HG03354 (cell line): ENCODE measurements at regions not wholly inside any gene's neighbourhood (a gene's known extent, or its start where the extent isn't known, plus 50 kb on each side); places are given as distances from the start of the nearest gene placed in this dataset.
A peak's percentile ranks its signal among the peaks of the same experiment; 100 is the strongest.

ENCODE experiments used
- ATAC-seq: cut with Tn5 transposase; IDR thresholded peaks from one replicate; pipeline ENCODE4 v1.9.1; 2021; ENCODE audit warnings: mild to moderate bottlenecking; ENCODE audit not compliant: unreplicated experiment, poor library complexity, severe bottlenecking

DNA sequence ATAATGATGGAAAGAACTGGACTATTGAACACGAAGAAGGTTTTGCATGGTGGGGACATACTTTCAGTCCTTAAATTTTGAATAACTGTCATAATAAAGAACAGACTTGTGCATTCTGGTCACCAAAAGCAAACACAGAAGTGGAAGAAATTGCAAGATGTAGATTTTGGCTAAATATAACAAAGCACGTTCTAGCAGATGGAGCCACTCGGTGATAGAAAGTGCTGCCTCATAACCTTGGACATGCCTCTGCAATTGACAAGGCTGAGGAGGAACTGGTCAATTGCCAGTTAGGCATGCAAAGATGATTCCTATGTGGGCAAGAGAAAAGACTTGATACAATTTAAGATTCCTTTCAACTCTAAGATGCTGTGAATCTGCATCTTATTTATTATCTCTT lies 244.1 kb upstream of the ZC3H12C start:
- no peak for ATAC-seq

DNA sequence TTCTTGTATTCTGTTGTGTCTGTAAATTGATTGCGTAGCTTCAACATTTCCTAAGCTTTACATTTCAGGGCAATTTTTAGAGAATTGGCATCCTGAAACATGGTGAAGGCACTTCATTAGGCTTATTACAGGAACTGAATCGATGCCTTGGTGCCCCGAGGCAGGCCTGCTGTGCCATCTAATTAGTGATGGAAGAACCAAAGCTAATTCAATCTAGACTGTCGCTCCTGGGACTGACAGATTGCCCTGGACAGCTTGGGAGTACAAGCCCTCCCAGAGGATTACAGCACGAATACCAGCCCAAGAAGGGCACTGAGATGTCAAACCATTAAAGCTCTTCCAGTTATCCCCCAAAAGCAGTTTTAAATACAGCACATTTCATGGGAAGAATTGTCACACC lies 243.2 kb upstream of the ZC3H12C start:
- ATAC-seq: no peak

DNA sequence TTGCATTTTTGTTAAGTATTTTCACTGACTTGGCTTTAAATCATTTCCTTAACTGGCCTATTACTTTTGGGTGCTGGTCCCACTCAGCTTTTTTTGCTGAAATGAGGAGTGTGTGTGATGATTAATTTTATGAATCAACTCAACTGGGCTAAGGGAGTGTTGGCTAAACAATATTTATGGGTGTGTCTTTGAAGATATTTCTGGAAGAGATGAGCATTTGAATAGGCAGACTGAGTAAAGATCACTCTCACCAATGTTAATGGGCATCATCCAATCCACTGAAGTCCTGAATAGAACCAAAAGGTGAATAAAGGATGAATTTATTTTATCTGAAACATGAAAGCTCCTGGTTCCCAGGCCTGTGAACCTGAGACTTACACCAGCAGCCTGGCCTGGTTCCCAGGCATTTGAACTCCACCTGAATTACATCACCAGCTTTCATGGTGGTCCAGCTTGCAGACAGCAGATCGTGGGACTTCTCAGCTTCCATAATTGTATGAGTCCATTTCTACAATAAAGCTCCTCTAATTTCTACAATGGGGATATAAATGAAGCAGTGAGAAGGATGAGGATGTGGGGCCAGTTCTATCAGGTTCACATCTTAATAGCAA lies 241.3 kb upstream of the ZC3H12C start:
- ATAC-seq: no peak

DNA sequence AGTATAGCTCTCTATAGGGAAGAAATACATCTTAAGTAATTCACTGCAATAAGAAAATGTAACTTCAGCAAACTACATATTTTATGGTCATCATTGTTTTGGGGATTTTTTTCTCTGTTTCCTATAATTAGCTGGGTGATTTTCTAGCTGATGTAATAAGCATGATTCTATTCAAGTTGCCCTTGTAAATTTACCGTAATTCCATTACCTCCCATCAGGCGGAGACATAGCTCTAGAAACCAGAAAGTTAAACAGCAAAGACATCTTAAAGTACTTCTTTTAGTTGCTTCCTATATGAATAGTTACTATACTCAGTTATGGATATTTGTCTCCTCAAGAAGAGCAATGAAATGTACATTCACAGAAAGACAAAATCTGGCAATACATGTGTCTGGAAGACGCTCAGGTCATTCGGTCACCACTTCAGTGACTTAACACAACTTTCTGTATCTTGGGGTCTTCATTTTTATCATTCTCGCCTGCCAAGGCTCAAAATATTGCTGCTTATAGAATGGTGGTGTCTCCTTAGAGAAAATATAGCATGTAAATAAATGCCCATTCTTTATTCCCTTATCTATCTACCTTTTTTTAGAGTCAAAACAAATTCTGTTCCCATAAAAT lies 239.9 kb upstream of the ZC3H12C start:
- peak; percentile 87 for ATAC-seq

DNA sequence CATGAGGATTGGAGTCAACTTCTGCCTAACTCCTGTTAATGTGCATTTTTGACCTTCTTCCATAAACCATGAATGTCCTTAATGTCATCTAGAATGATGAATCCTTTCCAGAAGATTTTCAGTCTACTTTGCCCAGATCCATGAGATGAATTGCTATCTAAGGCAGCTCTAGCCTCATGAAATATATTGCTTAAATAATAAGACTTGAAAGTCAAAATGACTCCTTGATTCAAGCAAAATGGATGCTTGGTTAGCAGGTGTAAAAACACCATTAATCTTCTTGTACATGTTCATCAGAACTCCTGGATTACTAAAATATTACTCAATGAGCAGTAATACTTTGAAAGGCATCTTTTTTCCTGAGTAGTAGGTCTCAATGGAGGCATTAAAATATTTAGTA lies 238.5 kb upstream of the ZC3H12C start:
- no peak for ATAC-seq

DNA sequence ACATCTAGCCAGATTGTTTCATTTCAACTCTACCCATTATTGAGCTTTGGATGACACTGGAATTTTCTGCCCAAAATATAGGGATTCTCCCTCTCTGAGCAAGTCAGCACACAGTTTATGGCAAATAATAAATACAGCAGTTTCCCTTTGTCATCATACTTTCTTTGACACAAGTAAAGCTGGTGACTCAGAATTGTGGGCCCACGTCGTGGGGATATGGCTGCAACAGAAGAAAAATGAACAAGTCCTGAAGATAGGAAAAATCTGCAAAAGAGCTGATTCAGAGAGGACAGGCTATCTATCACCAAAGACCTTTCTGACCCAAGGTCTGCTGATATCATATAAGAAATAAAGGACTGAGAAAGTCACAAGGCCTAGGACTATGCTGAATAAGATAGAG lies 236.3 kb upstream of the ZC3H12C start:
- no peak for ATAC-seq

DNA sequence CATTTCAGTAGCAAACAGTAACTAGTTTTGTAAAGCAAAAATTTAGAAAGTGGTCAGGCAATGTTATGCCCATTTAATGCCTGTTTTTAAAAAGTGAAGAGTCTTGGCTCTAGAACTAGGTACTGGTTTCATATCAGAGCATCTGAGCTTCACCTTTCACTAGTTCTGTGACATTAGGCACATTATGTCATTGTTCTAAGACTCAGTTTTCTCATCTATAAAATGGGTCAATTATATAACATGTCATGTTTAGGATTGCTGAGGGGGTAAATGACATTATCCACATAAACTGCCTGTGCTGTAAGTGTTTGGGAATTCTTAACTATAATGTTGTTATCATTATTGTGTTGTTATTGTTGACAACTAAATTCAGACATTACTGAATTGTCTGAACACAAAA lies 235.6 kb upstream of the ZC3H12C start:
- ATAC-seq: no peak

DNA sequence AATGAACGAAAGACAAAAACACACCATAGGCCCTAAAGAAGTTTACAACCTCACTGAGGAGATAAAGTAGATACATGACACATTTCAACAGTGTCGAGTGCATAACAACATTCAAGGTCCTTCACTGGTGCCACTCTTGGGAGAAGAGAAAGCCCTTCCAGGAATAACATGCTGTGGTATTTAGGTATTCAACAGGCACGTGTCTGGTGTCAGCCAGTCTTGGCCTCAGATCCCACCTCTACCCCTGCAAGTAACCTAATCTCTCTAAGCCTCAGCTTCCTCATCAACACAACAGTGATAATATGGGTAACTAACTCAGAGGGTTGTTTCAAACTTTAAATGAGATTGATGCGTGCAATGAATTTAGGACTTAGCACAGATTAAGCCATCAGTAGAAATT lies 235.0 kb upstream of the ZC3H12C start:
- no peak for ATAC-seq

DNA sequence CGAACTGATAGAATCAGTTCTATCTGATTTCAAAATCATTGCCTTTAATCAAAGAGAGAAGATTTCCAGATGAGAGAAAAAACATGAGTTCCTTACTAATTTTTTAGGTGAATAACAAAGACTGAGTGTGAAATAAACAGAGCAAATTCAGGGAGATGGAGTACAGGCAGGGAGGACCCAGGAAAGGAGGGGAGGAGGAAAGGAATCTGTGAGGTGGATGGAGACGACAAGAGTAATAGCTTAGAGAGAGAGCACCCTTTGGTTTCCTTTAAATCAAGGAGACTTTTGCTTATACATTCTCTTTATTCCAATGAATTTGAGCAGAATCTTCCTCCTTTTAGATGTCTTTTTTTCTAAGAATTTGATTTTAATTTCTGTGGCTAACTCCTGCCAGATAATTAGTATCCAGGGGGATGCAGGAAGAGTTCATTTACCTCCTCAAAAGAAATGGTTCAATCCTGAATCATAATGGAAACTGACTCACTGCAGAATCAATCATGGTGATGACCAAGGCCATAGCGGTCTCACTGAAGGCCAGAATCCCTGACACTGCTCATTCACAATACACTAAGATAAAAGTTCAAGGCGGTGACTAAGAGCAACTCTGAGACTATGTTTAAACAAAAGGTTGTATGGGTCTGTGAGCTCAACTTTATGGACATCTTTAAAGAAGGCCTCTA lies 234.0 kb upstream of the ZC3H12C start:
- no peak for ATAC-seq

DNA sequence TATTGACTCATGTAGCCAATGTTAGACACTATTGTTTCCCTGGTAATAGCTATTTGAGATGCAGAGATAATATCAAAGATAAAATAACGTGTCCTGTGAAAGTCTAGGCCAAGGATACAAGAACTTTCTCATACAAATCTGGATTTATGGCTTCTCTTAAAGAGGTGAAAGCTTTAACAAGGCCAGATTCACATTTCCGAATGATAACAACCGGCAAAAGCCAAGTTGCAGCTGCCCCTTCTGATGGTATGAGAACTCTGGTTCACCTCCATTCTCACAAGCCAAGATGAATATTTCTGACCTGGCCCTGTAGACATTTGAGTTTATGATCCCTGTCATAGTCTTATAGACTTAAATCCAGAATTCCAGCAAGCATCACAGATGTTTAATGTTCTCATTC lies 230.4 kb upstream of the ZC3H12C start:
- ATAC-seq: no peak

DNA sequence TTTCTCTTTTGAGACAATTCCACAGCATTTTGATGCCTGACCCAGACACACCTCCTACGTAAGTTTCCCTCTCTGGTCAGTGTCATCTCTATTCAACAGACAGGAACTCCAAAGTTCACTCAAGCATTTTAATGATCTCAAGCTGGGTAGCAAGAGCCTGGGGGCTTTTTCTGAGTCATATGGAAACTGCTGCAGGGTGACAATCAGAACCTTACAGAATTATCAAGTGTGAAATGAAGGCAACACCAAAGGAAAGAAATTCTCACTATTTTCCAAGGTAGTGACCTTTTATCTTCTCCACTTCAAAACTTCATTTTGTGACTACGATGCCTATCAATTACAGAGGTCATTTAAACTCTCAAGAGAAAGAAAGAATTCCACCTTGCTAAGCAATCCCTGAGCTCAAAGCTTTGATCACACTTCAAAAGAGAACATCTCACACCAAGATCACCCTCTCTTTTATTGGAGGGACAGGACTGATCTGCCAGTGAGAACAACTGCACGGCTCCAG lies 229.0 kb upstream of the ZC3H12C start:
- ATAC-seq: peak; percentile 98

DNA sequence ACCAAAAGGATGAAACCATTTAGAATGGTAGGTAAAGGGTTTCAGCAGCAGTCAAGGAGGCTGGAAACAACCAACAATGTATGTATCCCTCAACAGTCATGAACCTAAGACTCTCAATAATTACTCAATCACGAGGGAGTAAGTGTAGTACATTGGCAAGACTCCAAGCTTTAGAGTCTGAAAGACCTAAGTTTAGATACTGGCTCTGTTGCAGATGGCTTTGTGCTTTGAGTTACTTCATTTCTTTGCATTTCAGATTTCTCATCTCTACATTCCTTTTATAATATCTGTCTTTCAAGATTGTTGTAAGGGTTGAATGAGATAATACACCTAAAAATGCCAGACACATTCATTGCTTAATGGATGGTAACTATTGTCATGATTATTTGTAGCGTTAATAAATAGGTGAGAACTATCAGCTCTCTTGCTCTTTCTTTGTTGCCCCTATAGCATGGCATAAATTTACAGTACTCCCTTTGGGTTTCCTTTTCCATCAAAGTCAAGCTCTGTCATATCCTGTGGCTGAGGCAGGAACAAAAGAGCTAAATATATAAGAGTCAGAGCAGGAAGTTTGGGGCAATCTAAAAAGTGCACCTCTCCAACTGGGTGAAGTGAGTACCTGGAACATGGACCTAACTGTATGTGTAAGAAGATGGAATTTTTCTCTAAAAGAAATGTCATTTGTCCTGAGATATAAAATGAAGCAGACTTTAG lies 228.2 kb upstream of the ZC3H12C start:
- peak; percentile 29 for ATAC-seq

DNA sequence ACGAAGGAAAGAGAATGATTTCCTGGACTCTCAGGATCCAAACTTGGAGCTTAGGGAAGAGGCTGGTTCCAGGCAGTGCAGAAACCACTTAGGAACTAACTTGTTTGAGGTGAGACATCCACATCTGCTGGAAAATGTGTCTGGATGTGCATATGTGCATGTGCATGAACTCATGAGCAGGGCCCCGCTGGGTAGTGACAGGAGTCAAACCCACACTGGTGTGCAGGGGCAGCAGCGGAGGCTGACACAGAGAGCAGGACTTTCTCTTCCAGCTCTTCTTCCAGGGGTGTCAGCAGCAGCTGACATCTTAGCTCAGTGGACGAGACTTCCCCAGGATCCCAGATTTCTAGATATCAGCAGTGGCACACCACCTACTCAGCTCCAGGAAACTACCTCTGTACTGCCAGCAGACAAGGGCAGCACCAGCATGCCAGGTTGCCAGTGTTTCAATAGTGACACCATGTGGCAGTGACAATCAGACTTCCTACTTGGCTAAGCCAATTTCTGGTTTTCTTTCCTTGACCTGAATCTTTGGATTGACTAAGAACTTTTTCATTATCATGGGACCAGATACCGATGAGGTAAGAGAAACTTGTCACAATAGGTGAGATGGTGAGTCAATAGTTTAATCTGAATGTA lies 227.5 kb upstream of the ZC3H12C start:
- no peak for ATAC-seq

DNA sequence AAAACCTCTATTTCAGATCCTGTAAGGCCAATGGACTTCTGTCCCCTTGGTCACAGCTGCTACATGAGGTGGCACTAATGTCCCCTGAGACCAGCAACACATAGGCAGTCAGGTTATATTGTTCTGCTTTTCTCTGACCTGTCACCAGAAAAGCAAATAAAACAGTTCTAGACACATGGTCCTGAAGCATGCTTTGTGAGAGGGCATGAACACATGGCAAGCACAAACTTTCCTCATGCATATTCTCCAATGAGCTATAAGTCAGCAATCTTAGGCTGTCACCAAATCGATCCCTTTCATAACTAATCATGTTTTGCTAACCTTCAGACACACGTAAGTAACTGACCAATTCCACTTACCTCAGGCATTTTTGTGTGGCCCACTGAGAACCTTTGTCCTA lies 225.4 kb upstream of the ZC3H12C start:
- ATAC-seq: no peak

DNA sequence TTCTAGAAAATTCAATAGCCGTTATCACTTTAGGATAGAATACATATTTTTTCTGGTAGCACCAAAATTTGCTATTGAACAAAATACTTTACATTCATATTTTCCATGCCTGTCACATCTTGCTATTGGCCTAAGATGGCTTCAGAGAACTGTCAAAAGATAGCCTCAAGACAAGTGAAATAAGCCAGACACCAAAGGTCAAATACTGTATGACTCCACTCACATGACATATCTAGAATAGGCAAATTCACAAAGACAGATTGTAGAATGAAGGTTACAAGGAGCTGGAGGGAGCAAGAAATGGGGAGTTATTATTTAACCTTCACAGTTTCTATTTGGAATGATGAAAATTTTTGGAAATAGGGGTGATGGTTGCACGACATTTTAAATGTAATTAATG lies 223.7 kb upstream of the ZC3H12C start:
- no peak for ATAC-seq

DNA sequence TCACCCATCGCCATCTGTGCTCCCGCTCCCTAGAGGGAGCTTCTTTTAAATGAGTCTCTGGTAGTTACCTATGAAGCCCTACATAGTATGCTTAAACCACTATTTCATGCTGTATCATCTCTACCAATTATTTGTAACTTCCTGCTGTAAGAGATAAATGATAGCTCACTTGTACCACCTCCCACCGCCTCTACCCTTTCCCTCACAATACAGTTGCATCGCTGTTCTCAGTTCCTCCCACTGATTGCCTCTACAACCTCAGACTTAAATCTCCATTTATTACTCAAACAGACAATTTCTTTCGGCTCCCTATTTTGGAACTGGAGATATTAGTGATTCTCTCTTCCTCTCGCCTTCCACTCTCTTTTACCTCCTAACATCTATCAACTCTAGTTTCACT lies 222.9 kb upstream of the ZC3H12C start:
- ATAC-seq: no peak

DNA sequence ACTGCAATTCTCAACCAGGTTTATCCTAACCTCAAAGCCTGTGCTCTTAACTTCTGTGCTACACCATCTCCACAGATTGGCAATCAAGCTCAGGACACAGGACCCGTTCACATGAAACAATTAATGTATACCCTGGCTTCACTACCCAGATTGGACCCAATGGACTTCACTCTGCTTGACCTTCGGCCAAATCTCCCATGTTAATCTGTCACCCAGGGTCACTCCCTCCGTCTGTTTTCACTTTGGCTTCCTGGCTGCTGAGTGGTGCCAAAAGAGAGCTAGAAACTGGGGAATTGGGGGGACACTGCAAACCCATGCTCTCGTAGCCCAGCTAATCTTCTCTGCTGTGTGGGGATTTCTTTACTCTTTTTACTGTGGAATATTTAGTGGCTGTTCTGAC lies 216.1 kb upstream of the ZC3H12C start:
- ATAC-seq: no peak

DNA sequence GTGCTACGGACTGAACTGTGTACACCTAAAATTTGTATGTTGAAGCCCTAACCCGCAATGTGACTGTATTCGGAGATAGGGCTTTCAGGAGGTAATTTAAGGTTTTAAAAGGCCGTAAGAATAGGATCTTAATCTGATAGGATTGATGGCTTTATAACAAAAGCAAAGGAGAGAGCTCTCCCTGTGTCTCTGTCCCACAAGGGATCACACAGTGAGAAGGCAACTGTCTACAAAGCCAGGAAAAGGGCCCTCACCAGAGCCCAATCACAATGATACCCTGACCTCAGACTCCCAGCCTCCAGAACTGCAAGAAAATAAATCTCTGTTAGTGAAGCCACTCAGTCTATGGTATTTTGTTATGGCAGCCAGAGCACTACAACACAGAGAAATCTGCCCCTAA lies 208.7 kb upstream of the ZC3H12C start:
- no peak for ATAC-seq

DNA sequence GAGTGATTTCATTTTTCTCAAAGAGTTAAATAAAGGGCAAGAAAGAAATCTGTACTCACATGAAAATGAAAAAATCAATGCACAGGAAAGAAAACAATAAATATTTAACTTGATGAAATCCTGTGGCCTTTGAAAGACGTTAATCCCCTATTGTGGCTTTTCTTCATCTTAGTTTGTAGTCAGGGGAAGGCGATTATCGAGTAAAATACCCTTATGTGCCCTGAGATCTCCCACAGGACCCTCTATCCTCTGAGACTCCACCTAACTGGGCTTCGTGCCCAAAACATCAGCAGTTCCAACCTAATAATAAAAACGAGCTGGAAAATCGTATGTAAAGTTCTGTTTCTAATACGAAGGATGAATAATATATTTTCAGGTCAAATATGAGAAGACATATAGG lies 208.2 kb upstream of the ZC3H12C start:
- ATAC-seq: no peak

DNA sequence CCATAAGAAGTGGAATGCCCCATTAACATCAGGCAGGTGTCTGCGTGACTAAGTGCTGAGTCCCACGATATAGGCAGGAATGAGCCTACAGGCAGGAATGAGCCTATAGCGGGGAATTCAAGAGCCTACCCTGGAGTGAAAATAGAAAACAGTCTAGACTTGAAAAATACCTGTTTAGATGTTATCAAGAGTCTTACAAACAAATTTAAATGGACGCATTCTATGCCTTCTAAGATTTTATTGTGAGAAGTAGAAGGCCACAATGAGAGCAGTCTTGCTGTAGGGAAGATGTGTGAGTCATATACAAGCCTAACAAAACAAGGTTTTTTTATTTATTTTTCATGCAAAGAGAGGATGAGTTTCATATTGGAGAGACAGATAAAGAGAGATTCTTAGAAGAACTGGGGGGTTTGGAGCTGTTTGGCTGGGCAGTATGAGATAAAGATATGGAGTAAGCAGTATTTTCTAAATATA lies 200.8 kb upstream of the ZC3H12C start:
- ATAC-seq: no peak
